Inflammatory macrophage (primary cell): ENCODE measurements at regions not wholly inside any gene's neighbourhood (a gene's known extent, or its start where the extent isn't known, plus 50 kb on each side); places are given as distances from the start of the nearest gene placed in this dataset.
"Not testable (repeated sequence)": the region's sequence is repeated elsewhere in the genome, so short reads cannot be mapped to it uniquely, and the experiment has no call there.

ENCODE experiments used
- DNase-seq, 2 donors: peaks; one replicate each; pipeline ENCODE4 v3.0.0-alpha.2; 2020 to 2022

- peak in 1 of 2 donors; percentile 8 for DNase-seq
Observed at GRCh38 chr1:193462629-193463320, 276.4 kb upstream of the B3GALT2 start.

DNA sequence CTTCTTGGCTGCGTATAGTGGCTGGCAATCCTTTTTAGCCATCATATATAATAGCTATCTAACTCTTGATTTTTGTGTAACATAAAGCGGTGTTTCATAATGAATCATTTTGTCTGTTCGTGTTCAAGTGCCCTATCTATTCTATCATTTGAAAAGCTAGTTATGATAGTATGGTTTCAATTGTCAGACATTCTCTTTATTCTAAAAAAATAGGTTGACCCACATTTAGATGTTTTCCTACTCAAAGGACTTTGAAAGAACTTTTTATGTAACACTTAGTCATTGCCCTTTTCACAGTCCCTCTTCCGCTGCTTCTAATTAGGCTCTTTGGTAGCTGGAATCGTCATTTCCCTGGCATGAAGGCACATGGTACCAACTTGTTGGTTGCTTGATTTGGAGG is 272.2 kb upstream of the B3GALT2 start:
- DNase-seq, result no peak

- no peak for DNase-seq
Observed at GRCh38 chr1:193457676-193458075, 271.3 kb upstream of the B3GALT2 start.

- no peak for DNase-seq
Observed at GRCh38 chr1:193456811-193457280, 270.4 kb upstream of the B3GALT2 start.

DNA sequence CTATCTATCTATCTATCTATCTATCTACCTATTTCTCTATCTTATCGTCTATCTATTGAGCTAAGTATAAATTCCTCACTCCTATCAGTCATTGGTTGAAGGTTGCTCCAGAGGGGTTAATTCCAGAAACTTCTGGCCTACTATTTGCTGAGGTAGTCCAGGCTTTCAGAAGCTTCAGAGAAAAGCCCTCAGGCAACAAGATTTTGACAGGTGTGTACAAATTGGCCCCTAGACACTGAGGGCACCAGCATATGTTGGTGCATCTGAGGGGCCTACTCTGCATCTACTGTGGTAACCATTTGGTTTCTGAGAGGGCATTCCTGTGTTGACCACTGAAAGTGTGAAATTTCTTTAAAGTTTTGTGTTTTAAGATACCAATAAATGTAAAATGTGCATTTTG is 265.2 kb upstream of the B3GALT2 start:
- DNase-seq, result no peak

GRCh38 chr1:193451001-193451400 is 264.6 kb upstream of the B3GALT2 start:
- DNase-seq, result no peak

DNA sequence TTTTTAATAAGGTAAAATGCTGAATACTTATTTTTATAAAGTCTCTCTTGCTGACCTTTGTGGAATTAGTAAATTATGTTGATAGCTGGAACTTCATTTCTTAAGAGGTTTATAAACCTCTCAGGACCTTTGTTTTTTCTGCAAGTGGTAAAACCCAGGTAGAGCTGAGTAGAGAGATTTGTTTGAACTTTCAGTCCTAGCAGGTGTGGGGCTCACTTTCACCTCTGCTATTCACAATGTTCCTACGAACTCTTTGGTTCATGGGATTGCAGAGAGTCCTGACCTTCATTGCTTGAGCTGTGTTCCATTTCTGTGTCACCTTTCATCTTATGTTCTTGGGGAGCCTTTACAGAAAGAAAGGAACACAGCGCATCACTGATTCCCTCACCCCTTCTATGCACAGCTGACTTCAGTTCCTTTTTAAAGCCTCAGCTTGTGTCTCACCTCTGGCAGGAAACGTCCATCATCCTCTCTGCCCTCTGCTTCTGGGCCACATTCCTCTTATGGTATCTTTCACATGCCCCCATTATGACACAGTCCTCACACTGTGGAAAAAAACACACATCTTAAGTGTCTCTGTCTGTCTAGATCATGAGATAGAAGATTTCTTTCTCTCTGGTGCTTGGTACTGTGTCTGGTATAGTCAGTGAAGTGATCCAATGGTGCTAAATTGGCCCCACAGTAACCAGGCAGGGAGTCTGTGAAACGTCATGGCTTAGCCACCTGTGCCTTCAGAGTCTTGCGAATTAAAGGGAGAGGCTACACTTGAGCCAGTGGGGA is 262.5 kb upstream of the B3GALT2 start:
- no peak for DNase-seq

- no peak for DNase-seq
Observed at GRCh38 chr1:193443886-193444285, 257.5 kb upstream of the B3GALT2 start.

DNA sequence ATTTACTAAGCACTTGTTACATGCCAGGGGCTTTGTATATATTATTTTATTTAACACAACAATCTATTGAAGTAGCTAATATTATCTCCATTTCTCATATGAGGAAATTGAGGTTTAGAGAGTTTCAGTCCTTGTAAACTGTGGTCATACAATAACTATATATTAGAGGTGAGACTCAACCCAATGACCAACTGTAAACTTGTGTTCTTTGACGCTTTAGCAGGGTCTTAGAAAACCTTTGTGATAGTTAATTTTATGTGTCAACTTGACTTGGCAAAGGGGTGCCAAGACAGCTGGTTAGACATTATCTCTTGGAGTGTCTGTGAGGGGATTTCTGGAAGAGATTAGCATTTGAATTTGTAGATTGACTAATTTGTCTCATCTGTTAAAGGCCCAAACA is 252.4 kb upstream of the B3GALT2 start:
- DNase-seq, result no peak

GRCh38 chr1:193438312-193438711 is 251.9 kb upstream of the B3GALT2 start:
- DNase-seq, result no peak

- no peak for DNase-seq
Observed at GRCh38 chr1:193437785-193438184, 251.4 kb upstream of the B3GALT2 start.

- DNase-seq, result not testable (repeated sequence)
Observed at GRCh38 chr1:193437333-193437732, 250.9 kb upstream of the B3GALT2 start.

- no peak for DNase-seq
Observed at GRCh38 chr1:193435781-193436180, 249.4 kb upstream of the B3GALT2 start.

GRCh38 chr1:193434319-193434718 is 247.9 kb upstream of the B3GALT2 start:
- no peak for DNase-seq

- DNase-seq, result no peak
Observed at GRCh38 chr1:193433599-193433998, 247.2 kb upstream of the B3GALT2 start.

DNA sequence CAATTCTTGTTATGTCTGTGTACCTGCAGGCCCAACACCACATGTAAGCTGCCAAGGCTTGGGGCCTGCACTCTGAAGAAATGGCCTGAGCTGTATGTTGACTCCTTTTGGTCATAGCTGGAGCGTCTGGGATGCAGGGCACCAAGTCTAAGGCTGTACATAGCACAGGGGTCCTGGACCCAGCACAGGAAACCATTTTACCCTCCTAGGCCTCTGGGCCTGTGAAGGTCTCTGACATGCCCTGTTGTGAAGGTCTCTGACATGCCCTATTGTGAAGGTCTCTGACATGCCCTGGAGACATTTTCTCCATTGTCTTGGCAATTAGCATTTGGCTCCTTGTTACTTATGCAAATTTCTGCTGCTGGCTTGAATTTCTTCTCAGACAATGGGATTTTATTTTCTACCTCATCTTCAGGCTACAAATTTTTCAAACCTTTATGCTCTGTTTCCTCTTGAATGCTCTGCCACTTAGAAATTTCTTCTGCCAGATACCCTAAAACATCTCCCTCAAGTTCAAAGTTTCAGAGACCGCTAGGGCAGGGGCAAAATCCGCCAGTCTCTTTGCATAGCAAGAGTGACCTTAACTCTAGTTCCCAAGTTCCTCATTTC is 246.7 kb upstream of the B3GALT2 start:
- DNase-seq, result no peak

- no peak for DNase-seq
Observed at GRCh38 chr1:193431265-193431977, 245.0 kb upstream of the B3GALT2 start.

DNA sequence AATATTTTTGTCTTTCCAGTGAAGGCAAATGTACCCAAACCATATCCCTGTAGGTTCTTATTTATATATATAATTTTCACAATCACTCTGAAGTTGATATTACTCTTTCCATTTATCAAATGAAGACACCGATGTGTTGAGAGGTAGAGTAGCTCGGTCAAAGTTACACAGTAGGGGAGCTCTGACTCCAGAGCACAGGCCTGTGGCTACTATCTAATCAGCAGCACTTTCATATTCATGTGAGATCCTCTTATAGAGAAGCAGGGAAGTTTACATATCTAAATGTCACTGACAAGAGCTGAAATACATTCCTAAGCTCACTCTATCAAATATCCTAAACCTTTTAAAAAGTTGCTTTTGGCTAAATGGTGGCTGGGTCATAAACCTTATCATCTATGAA is 241.1 kb upstream of the B3GALT2 start:
- DNase-seq, result no peak

DNA sequence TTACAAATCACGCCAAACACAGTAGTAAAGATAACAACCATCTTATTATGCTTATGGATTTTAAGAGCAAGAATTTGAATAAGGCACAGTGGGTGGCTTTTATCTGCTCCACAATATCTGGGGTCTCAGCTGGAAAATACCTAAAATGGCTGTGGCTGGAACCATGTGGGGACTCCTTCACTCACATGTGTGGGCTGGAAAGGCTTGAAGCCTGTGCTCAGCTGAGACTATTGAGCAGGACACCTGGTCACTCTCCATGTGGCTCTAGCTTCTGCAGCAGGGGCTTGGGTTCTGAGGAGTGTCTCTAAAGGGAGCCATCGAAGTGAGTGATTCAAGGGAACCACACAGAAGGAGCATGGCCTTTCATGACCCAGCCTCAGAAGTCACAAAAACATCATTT is 239.6 kb upstream of the B3GALT2 start:
- DNase-seq, result no peak

GRCh38 chr1:193421487-193421886 is 235.1 kb upstream of the B3GALT2 start:
- no peak for DNase-seq

DNA sequence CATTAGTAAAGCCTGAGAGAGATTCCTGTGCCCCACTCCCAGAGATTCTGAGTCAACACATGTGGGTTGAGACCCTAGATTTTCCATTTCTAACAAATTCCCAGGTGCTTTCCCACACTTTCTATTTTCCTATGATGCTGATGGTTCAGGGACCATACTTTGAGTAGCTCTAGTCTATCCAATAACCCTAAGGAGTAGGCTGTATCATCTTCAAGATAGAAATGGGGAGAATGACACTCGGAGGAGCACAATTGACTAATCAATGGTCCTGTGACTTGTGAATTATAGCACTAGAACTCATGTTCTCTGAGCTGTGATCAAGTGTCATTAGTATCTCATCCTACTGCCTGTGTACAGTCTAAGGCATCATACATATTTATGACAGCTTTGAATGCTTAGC is 232.9 kb upstream of the B3GALT2 start:
- DNase-seq, result no peak

DNA sequence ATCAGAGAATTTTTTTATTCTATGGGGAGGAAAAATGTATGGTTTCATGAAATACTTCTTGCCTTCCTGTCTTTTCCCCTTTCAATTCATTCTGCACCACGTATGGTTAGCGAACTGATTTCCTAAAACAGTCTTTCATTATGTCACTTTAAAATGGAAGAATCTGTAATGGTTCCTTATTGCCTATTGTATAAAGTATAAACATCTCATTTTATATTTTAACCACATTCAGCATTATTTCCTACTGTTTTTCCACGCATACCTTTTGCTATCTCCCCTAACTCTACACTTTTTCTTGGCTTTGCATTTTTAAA is 232.3 kb upstream of the B3GALT2 start:
- DNase-seq, result no peak
